Keratinocyte (primary cell): ENCODE measurements at regions not wholly inside any gene's neighbourhood (a gene's known extent, or its start where the extent isn't known, plus 50 kb on each side); places are given as distances from the start of the nearest gene placed in this dataset.

Source experiments
- DNase-seq: peaks from one replicate; pipeline ENCODE4 v3.0.0-alpha.2; 2011; ENCODE audit warnings: low read depth, missing footprints, low spot score
- FAIRE-seq: peaks from 2 replicates; lab custom pipeline; 2011; peaks lifted over from hg19 to GRCh38; lab: Jason Lieb, UNC
- H2AFZ ChIP-seq: 2 replicates; pipeline ENCODE4 v1.6.0; 2012; ENCODE audit warnings: low read length, control low read depth, inconsistent platforms; ENCODE audit not compliant: control insufficient read depth
- H3K27ac ChIP-seq: 2 replicates; pipeline ENCODE4 v1.5.1; 2011; ENCODE audit warnings: low read length; ENCODE audit not compliant: control insufficient read depth, insufficient read depth
- H3K27me3 ChIP-seq: 3 replicates; pipeline ENCODE4 v1.6.0; 2011; ENCODE audit warnings: low read length; ENCODE audit not compliant: control insufficient read depth, insufficient read depth; ENCODE audit errors: extremely low read depth
- H3K36me3 ChIP-seq, 2 experiments: 2 replicates in 1 of 2; 3 replicates in 1 of 2; pipeline ENCODE4 v1.5.1; 2011; ENCODE audit warnings: low read length in 2 of 2, mild to moderate bottlenecking in 1 of 2; ENCODE audit not compliant: control insufficient read depth in 2 of 2, insufficient read depth in 2 of 2; ENCODE audit errors: extremely low read depth in 1 of 2
- H3K4me1 ChIP-seq: 3 replicates; pipeline ENCODE4 v1.5.1; 2011; ENCODE audit warnings: low read length; ENCODE audit not compliant: control insufficient read depth, insufficient read depth; ENCODE audit errors: extremely low read depth
- H3K4me2 ChIP-seq: 3 replicates; pipeline ENCODE4 v1.6.0; 2011; ENCODE audit warnings: low read depth, low read length; ENCODE audit not compliant: control insufficient read depth, insufficient read depth; ENCODE audit errors: extremely low read depth
- H3K4me3 ChIP-seq, 3 experiments: fragments of 200-600 bp in 1 of 3; sonication (generic) in 1 of 3; 2 replicates in 2 of 3; 3 replicates in 1 of 3; pipeline ENCODE4 v1.5.1; 2011 to 2016; ENCODE audit warnings: low read length in 3 of 3, mild to moderate bottlenecking in 3 of 3, control low read depth in 2 of 3, inconsistent platforms in 1 of 3, low read depth in 1 of 3, mixed read lengths in 1 of 3, mixed run types in 1 of 3, moderate library complexity in 1 of 3; ENCODE audit not compliant: control insufficient read depth in 2 of 3, insufficient read depth in 2 of 3; ENCODE audit errors: extremely low read depth in 1 of 3
- H3K79me2 ChIP-seq: 2 replicates; pipeline ENCODE4 v1.6.0; 2012; ENCODE audit warnings: low read length; ENCODE audit not compliant: control insufficient read depth, insufficient read depth
- H3K9ac ChIP-seq: 3 replicates; pipeline ENCODE4 v1.6.0; 2011; ENCODE audit warnings: low read length; ENCODE audit not compliant: control insufficient read depth, insufficient read depth; ENCODE audit errors: extremely low read depth
- H3K9me1 ChIP-seq: 3 replicates; pipeline ENCODE4 v1.6.0; 2011; ENCODE audit warnings: low read length; ENCODE audit not compliant: control insufficient read depth, insufficient read depth; ENCODE audit errors: extremely low read depth
- H3K9me3 ChIP-seq: 2 replicates; pipeline ENCODE4 v1.5.1; 2012; ENCODE audit warnings: low read depth, low read length; ENCODE audit not compliant: control insufficient read depth
- H4K20me1 ChIP-seq: 3 replicates; pipeline ENCODE4 v1.6.0; 2011; ENCODE audit warnings: low read length; ENCODE audit not compliant: control insufficient read depth, insufficient read depth; ENCODE audit errors: extremely low read depth
- EZH2 ChIP-seq: IDR thresholded peaks from one replicate; pipeline ENCODE4 v1.6.1; 2012; ENCODE audit warnings: inconsistent platforms, mild to moderate bottlenecking, low read length, moderate library complexity
- dilution Hi-C: fragments of 300-500 bp; cut with MboI; formaldehyde crosslinking; loops from one replicate; pipeline ENCODE4 v1.7.0; 2020; ENCODE audit warnings: low sequenced_read_pairs; ENCODE audit not compliant: extremely low pct_ligation_motif_present
- TF ChIP-seq, protein P1 (sequence below), 3 experiments: IDR thresholded peaks in 1 of 3; conservative IDR thresholded peaks in 1 of 3; optimal IDR thresholded peaks in 1 of 3; 2 replicates in 2 of 3; 3 replicates in 1 of 3; pipeline versions ENCODE3 to v1.5.1; 2011; ENCODE audit warnings: low read length in 3 of 3, mild to moderate bottlenecking in 3 of 3, moderate library complexity in 2 of 3, control low read depth in 1 of 3, inconsistent platforms in 1 of 3; ENCODE audit not compliant: insufficient read depth in 2 of 3; ENCODE audit errors: extremely low read depth in 1 of 3

DNA sequence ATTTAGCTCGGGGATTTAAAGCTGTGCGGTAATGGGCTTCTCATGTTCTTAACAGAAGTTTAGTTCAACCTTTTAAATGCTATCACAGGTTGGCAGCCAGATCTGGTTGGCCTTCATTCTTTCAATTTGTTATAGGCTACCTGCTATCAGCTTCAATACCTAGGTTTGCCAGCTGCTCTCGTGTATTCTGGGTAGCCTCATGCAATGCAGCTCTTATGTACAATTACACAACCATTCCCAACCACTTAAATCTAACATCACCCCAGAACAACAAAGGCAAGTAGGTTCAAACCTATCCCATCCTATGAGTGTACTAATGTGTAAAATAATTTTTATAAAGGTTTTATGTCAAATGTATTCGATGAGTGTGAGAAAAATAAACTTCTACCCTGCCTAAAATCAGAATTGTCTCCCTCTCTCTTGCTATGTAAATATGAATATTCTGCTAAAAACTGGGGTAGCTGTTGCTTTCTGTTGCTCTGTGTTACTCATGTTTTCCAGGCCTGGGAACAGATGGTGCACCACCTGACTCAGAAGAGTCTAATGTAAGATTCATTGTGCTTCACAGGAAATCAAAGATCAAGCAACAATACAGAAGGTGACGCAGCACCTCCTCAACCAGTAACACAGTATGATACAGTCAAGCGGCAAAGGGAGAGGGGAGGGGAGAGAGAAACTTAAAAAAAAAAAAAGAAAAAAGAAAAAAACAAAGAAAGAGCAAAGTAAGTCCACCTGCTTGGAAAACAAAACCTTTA is 188.6 kb downstream of the ETV1 start:
- Histone ChIP-seq H3K9me1 (no peaks in the 10 kb centered on the region), H3K36me3 (no peaks in the 10 kb centered on the region), H2AFZ (no peak overlapping the region), H3K9ac (no peak overlapping the region), H3K9me3 (no peaks in the 10 kb centered on the region), H3K27ac (peak overlapping the region; percentile 47), H3K4me2 (no peak overlapping the region), H3K4me3 (no peak overlapping the region), H3K79me2 (no peaks in the 10 kb centered on the region), H4K20me1 (no peaks in the 10 kb centered on the region), H3K4me1 (no peaks in the 10 kb centered on the region), H3K27me3 (no peaks in the 10 kb centered on the region)
- peak; percentile 57 for FAIRE-seq
- TF ChIP-seq EZH2: no peak
- TF ChIP-seq, protein P1, sequence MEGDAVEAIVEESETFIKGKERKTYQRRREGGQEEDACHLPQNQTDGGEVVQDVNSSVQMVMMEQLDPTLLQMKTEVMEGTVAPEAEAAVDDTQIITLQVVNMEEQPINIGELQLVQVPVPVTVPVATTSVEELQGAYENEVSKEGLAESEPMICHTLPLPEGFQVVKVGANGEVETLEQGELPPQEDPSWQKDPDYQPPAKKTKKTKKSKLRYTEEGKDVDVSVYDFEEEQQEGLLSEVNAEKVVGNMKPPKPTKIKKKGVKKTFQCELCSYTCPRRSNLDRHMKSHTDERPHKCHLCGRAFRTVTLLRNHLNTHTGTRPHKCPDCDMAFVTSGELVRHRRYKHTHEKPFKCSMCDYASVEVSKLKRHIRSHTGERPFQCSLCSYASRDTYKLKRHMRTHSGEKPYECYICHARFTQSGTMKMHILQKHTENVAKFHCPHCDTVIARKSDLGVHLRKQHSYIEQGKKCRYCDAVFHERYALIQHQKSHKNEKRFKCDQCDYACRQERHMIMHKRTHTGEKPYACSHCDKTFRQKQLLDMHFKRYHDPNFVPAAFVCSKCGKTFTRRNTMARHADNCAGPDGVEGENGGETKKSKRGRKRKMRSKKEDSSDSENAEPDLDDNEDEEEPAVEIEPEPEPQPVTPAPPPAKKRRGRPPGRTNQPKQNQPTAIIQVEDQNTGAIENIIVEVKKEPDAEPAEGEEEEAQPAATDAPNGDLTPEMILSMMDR (optimal IDR thresholded peaks at IDR 0.05 in 1 of 3, IDR thresholded peaks at IDR 0.05 in 1 of 3, conservative IDR thresholded peaks at IDR 0.05 in 1 of 3; ENCODE audit: extremely low read depth in 1 of 3, insufficient read depth in 2 of 3, low read length in 3 of 3): no peak
- dilution Hi-C loops: no loop called here
- peak; percentile 38 for DNase-seq

DNA sequence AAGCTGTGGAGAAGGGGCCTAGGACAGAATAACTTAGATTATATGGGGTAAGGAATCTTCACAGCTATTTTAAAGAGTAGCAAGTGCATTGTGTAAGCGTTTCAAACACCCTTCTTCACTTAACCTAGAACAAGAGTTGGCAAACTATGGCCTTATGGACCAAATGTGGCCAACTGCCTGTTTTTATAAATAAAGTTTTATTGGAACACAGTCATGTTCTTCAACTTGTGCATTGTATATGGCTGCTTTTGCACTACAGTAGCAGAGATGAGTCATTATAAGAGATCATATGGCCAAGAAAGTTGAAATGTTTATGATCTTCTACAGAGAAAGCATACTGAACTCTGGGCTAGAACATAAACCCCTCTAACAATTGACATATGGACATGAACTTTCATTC is 187.8 kb downstream of the ETV1 start:
- dilution Hi-C loops: no loop called here
- no peaks in the 10 kb centered on the region for H3K36me3 ChIP-seq
- H3K79me2 ChIP-seq: no peaks in the 10 kb centered on the region
- no peak for TF ChIP-seq EZH2
- TF ChIP-seq, protein P1 (optimal IDR thresholded peaks at IDR 0.05 in 1 of 3, IDR thresholded peaks at IDR 0.05 in 1 of 3, conservative IDR thresholded peaks at IDR 0.05 in 1 of 3; ENCODE audit: extremely low read depth in 1 of 3, insufficient read depth in 2 of 3, low read length in 3 of 3): no peak
- peak overlapping the region; percentile 47 for H3K27ac ChIP-seq
- H3K9me1 ChIP-seq: no peaks in the 10 kb centered on the region
- H3K4me3 ChIP-seq: no peak overlapping the region
- no peaks in the 10 kb centered on the region for H3K27me3 ChIP-seq
- H3K9me3 ChIP-seq: no peaks in the 10 kb centered on the region
- no peaks in the 10 kb centered on the region for H3K4me1 ChIP-seq
- no peak for DNase-seq
- FAIRE-seq: no peak
- H3K9ac ChIP-seq: no peak overlapping the region
- no peak overlapping the region for H2AFZ ChIP-seq
- H3K4me2 ChIP-seq: no peak overlapping the region
- no peaks in the 10 kb centered on the region for H4K20me1 ChIP-seq
